ENCODE measurements at regions not wholly inside any gene's neighbourhood (a gene's known extent, or its start where the extent isn't known, plus 50 kb on each side); places are given as distances from the start of the nearest gene placed in this dataset.

- Histone ChIP-seq H3K9me3 (ENCODE audit: control insufficient read depth, insufficient read depth, low read length) (peaks cover 6% of the 10 kb centered on the region), H3K27ac (ENCODE audit: low read depth, low read length) (no peak overlapping the region), H3K4me3 (ENCODE audit: low read depth, low read length) (no peak overlapping the region), H3K27me3 (ENCODE audit: control insufficient read depth, insufficient read depth, low read length) (no peaks in the 10 kb centered on the region)
- no peak for DNase-seq (ENCODE audit: low read depth, low spot score)
- ChIA-PET POLR2A (no interaction called here), CTCF (no interaction called here)
- TF ChIP-seq CTCF (IDR thresholded peaks at IDR 0.05; ENCODE audit: low read depth, low read length) = no peak
These were observed 535.1 kb upstream of the SLITRK1 start for GRCh38 chr13:84417416-84417815.

GRCh38 chr13:84413016-84413415 is 530.7 kb upstream of the SLITRK1 start:
- no peak for DNase-seq (ENCODE audit: low read depth, low spot score)
- ChIA-PET CTCF (no interaction called here), POLR2A (no interaction called here)
- Histone ChIP-seq H3K4me3 (ENCODE audit: low read depth, low read length) (no peak overlapping the region), H3K27me3 (ENCODE audit: control insufficient read depth, insufficient read depth, low read length) (no peaks in the 10 kb centered on the region), H3K9me3 (ENCODE audit: control insufficient read depth, insufficient read depth, low read length) (no peaks in the 10 kb centered on the region), H3K27ac (ENCODE audit: low read depth, low read length) (no peak overlapping the region)
- TF ChIP-seq CTCF (IDR thresholded peaks at IDR 0.05; ENCODE audit: low read depth, low read length) = no peak

DNA sequence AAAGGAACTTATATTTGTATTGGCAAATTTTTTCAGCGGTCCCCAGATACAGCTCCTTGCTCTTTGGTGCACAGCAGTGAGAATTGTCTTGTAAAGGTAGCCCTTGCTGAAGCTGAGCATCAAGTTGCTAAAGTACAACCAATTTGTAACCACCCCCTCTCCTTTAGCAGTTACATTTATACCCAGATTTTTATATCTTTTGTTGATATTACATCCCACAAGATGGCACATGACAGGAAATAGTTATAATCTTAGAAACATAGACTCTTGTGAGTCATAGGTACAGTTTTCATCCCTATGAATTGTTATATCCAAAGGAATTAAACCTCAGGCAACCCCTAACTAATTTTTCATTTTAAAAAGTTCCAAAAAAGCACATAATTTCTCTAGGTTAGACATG is 523.0 kb upstream of the SLITRK1 start:
- CTCF ChIA-PET = no interaction called here
- Histone ChIP-seq H3K27ac (ENCODE audit: low read depth, low read length) (no peak overlapping the region), H3K9me3 (ENCODE audit: control insufficient read depth, insufficient read depth, low read length) (no peaks in the 10 kb centered on the region), H3K27me3 (ENCODE audit: control insufficient read depth, insufficient read depth, low read length) (no peaks in the 10 kb centered on the region), H3K4me3 (ENCODE audit: low read depth, low read length) (no peak overlapping the region)
- DNase-seq (ENCODE audit: low read depth, low spot score) = no peak
- TF ChIP-seq CTCF (IDR thresholded peaks at IDR 0.05; ENCODE audit: low read depth, low read length) = no peak
- POLR2A ChIA-PET = no interaction called here

GRCh38 chr13:84400706-84401105 is 518.4 kb upstream of the SLITRK1 start:
- no peak for TF ChIP-seq CTCF (IDR thresholded peaks at IDR 0.05; ENCODE audit: low read depth, low read length)

DNA sequence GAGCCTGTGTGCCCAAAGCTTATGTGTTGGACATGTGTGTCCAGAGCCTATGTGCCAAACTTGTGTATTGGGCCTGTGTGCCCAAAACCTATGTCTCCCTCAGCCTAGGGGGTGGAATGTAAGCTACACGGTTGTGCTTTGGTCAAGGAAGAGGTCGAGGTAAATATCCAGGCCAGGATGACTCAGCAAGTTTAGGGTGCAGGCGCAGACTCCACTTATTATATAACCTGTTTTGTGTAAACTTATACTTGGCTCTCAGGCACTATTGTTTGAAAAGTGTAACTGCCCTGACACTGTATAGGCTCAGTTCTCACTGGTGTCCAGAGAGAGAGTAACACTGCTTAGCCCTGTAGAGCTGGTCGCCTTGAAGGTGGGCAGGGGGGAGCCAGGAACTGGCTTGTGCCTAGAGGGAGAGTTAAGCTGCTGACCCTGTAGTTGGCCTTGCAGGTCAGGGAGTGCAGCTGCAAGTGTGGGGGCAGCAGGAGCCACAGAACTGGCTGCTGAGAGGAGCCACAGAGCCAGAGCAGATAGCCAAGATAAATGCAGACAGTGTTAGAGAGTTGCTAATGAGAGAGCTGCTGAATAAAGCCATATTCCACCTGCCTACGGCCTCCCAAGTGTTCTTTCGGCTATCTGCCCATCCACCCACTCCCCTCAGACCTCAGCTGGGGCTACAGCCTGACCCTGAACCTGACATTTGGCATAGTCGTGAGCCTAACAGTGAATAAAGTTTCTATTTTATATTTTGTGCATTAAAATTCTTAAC is 517.2 kb upstream of the SLITRK1 start:
- TF ChIP-seq CTCF (IDR thresholded peaks at IDR 0.05; ENCODE audit: low read depth, low read length) = no peak
- ChIA-PET POLR2A (no interaction called here), CTCF (no interaction called here)
- H3K9me3 ChIP-seq (ENCODE audit: control insufficient read depth, insufficient read depth, low read length) = peaks cover 6% of the 10 kb centered on the region; the same call in 1 of the 2 replicates
- no peak overlapping the region for H3K27ac ChIP-seq (ENCODE audit: low read depth, low read length)
- no peak for DNase-seq (ENCODE audit: low read depth, low spot score)
- no peak overlapping the region for H3K4me3 ChIP-seq (ENCODE audit: low read depth, low read length)
- H3K27me3 ChIP-seq (ENCODE audit: control insufficient read depth, insufficient read depth, low read length) = no peaks in the 10 kb centered on the region

More at GRCh38 chr13:84400706-84401105, 518.4 kb upstream of the SLITRK1 start:
- POLR2A ChIA-PET = no interaction called here
- Histone ChIP-seq H3K9me3 (ENCODE audit: control insufficient read depth, insufficient read depth, low read length) (peaks cover 6% of the 10 kb centered on the region; the same call in 1 of the 2 replicates), H3K27me3 (ENCODE audit: control insufficient read depth, insufficient read depth, low read length) (no peaks in the 10 kb centered on the region), H3K4me3 (ENCODE audit: low read depth, low read length) (no peak overlapping the region), H3K27ac (ENCODE audit: low read depth, low read length) (no peak overlapping the region)
- DNase-seq (ENCODE audit: low read depth, low spot score) = peak; percentile 15
- CTCF ChIA-PET = no interaction called here
